Activated naive CD8-positive, alpha-beta T cell (primary cell): ENCODE measurements at regions not wholly inside any gene's neighbourhood (a gene's known extent, or its start where the extent isn't known, plus 50 kb on each side); places are given as distances from the start of the nearest gene placed in this dataset.

ENCODE experiments used
- H3K27ac Mint-ChIP-seq: one replicate; pipeline ENCODE4 v1.8.0; 2021; ENCODE audit warnings: mixed read lengths
- H3K27me3 Mint-ChIP-seq: one replicate; pipeline ENCODE4 v1.8.0; 2021; ENCODE audit warnings: mixed read lengths
- H3K36me3 Mint-ChIP-seq: one replicate; pipeline ENCODE4 v1.8.0; 2021; ENCODE audit warnings: mixed read lengths
- H3K4me1 Mint-ChIP-seq: one replicate; pipeline ENCODE4 v1.8.0; 2021; ENCODE audit warnings: low read depth, mixed read lengths
- H3K4me3 Mint-ChIP-seq: one replicate; pipeline ENCODE4 v1.8.0; 2021; ENCODE audit warnings: mild to moderate bottlenecking, mixed read lengths
- H3K9me3 Mint-ChIP-seq: one replicate; pipeline ENCODE4 v1.8.0; 2021; ENCODE audit warnings: low read depth, mixed read lengths

- Mint-ChIP-seq H3K9me3 (peaks cover 3% of the 10 kb centered on the region), H3K36me3 (no peaks in the 10 kb centered on the region)
Measured at GRCh38 chr7:131265227-131265626, 62.4 kb upstream of the MKLN1 start.

DNA sequence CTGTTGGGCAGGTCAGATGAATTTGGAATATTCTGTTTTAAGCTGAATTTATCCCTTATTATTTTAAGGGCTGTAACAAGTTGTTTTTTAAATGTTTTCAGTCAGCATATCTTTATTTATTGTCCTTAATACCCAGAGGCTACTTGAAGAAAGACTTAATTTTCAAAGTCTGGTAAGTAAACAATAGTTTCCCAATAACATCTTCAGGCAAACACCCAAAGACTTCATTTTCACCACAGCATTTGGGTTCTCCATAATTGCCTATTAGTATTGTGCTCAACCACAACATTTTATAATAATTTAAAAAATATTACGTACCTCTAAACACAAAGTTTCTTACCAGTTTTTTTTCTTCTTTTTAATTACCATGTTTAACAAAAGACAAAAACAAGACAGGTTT, 60.0 kb upstream of the MKLN1 start:
- Mint-ChIP-seq H3K9me3 (peaks cover 3% of the 10 kb centered on the region), H3K4me1 (no peaks in the 10 kb centered on the region), H3K27me3 (no peaks in the 10 kb centered on the region), H3K4me3 (no peak overlapping the region), H3K36me3 (no peaks in the 10 kb centered on the region), H3K27ac (no peak overlapping the region)

More at GRCh38 chr7:131265227-131265626, 62.4 kb upstream of the MKLN1 start:
- no peaks in the 10 kb centered on the region for H3K27me3 Mint-ChIP-seq
- no peak overlapping the region for H3K4me3 Mint-ChIP-seq
- no peak overlapping the region for H3K27ac Mint-ChIP-seq
- H3K4me1 Mint-ChIP-seq: no peaks in the 10 kb centered on the region

- Mint-ChIP-seq H3K27me3 (no peaks in the 10 kb centered on the region), H3K4me3 (no peak overlapping the region), H3K27ac (no peak overlapping the region), H3K36me3 (no peaks in the 10 kb centered on the region), H3K4me1 (no peaks in the 10 kb centered on the region), H3K9me3 (peaks cover 3% of the 10 kb centered on the region)
Measured at GRCh38 chr7:131268906-131269305, 58.8 kb upstream of the MKLN1 start.

- Mint-ChIP-seq H3K36me3 (peaks cover 2% of the 10 kb centered on the region), H3K9me3 (peaks cover 3% of the 10 kb centered on the region), H3K27ac (no peak overlapping the region), H3K4me3 (no peak overlapping the region), H3K27me3 (no peaks in the 10 kb centered on the region), H3K4me1 (no peaks in the 10 kb centered on the region)
Measured at GRCh38 chr7:131272086-131272485, 55.6 kb upstream of the MKLN1 start.

- Mint-ChIP-seq H3K27ac (no peak overlapping the region), H3K27me3 (no peaks in the 10 kb centered on the region), H3K9me3 (no peaks in the 10 kb centered on the region), H3K4me1 (no peaks in the 10 kb centered on the region), H3K4me3 (no peak overlapping the region), H3K36me3 (peaks cover 2% of the 10 kb centered on the region)
Measured at GRCh38 chr7:131274986-131275385, 52.7 kb upstream of the MKLN1 start.

DNA sequence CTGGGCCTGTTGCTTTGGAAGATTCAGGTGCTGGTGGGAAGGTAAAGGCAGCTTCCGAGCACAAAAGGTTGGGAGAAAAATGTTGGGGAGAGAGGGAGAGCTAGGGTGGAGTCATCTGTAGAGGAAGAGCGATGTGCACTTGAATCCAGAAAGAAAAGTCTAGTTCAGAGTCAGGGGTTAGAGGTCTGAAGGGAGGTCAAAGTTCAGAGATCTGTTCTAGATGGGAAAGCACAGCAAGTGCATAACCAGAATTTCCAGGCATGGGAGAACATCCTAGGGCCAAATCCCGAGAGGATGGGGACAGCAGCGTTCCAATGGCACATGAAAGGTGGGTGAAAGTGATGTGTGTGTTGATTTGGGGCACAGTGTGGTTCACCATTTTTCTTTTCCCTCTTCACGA, 51.5 kb upstream of the MKLN1 start:
- Mint-ChIP-seq H3K27me3 (no peaks in the 10 kb centered on the region), H3K27ac (no peak overlapping the region), H3K9me3 (no peaks in the 10 kb centered on the region), H3K4me3 (no peak overlapping the region), H3K4me1 (no peaks in the 10 kb centered on the region), H3K36me3 (peaks cover 2% of the 10 kb centered on the region)

GRCh38 chr7:131276748-131277147, 50.9 kb upstream of the MKLN1 start:
- Mint-ChIP-seq H3K27me3 (no peaks in the 10 kb centered on the region), H3K36me3 (peaks cover 2% of the 10 kb centered on the region), H3K27ac (no peak overlapping the region), H3K4me3 (no peak overlapping the region), H3K9me3 (no peaks in the 10 kb centered on the region), H3K4me1 (no peaks in the 10 kb centered on the region)
